Progenitor cell of endocrine pancreas (in vitro differentiated cells): ENCODE measurements at regions not wholly inside any gene's neighbourhood (a gene's known extent, or its start where the extent isn't known, plus 50 kb on each side); places are given as distances from the start of the nearest gene placed in this dataset.
"Not testable (repeated sequence)": the region's sequence is repeated elsewhere in the genome, so short reads cannot be mapped to it uniquely, and the experiment has no call there.

Source experiments
- DNase-seq: peaks from one replicate; pipeline ENCODE4 v3.0.0; 2021; ENCODE audit warnings: low spot score; ENCODE audit not compliant: unreplicated experiment
- H3K27ac Mint-ChIP-seq: 2 replicates; pipeline ENCODE4 v1.8.0; 2021; ENCODE audit warnings: mild to moderate bottlenecking, moderate library complexity, mixed read lengths
- H3K27me3 Mint-ChIP-seq: 2 replicates; pipeline ENCODE4 v1.8.0; 2021; ENCODE audit warnings: mixed read lengths
- H3K36me3 Mint-ChIP-seq: 2 replicates; pipeline ENCODE4 v1.8.0; 2022; ENCODE audit warnings: mixed read lengths; ENCODE audit not compliant: insufficient read depth
- H3K4me1 Mint-ChIP-seq: 2 replicates; pipeline ENCODE4 v1.8.0; 2021; ENCODE audit warnings: low read depth, mixed read lengths
- H3K4me3 Mint-ChIP-seq: 2 replicates; pipeline ENCODE4 v1.8.0; 2021; ENCODE audit warnings: low read depth, mild to moderate bottlenecking, moderate library complexity, mixed read lengths
- H3K9me3 Mint-ChIP-seq: 2 replicates; pipeline ENCODE4 v1.8.0; 2021; ENCODE audit warnings: low read depth, mixed read lengths
- CTCF ChIP-seq: fragments of 200-600 bp; sonication (generic); IDR thresholded peaks from one replicate; pipeline ENCODE4 v1.5.0; 2021; ENCODE audit warnings: antibody characterized with exemption, mild to moderate bottlenecking; ENCODE audit not compliant: unreplicated experiment

GRCh38 chr1:185468626-185469025 is 151.6 kb upstream of the IVNS1ABP start:
- Mint-ChIP-seq H3K9me3 (no peaks in the 10 kb centered on the region), H3K4me3 (no peak overlapping the region), H3K27me3 (no peaks in the 10 kb centered on the region), H3K4me1 (peaks cover 6% of the 10 kb centered on the region), H3K36me3 (no peaks in the 10 kb centered on the region), H3K27ac (no peak overlapping the region)
- no peak for TF ChIP-seq CTCF
- DNase-seq: no peak

- H3K36me3 Mint-ChIP-seq: no peaks in the 10 kb centered on the region
- DNase-seq: no peak
- no peak for TF ChIP-seq CTCF
- H3K27ac Mint-ChIP-seq: no peak overlapping the region
- no peak overlapping the region for H3K4me3 Mint-ChIP-seq
- no peaks in the 10 kb centered on the region for H3K9me3 Mint-ChIP-seq
- no peaks in the 10 kb centered on the region for H3K27me3 Mint-ChIP-seq
- H3K4me1 Mint-ChIP-seq: peaks cover 15% of the 10 kb centered on the region
These were observed 150.1 kb upstream of the IVNS1ABP start for GRCh38 chr1:185467122-185467521.

- Mint-ChIP-seq H3K36me3 (no peaks in the 10 kb centered on the region), H3K4me1 (peaks cover 15% of the 10 kb centered on the region), H3K4me3 (no peak overlapping the region), H3K9me3 (peaks cover 6% of the 10 kb centered on the region), H3K27me3 (no peaks in the 10 kb centered on the region), H3K27ac (no peak overlapping the region)
- no peak for DNase-seq
- TF ChIP-seq CTCF: no peak
These were observed 147.7 kb upstream of the IVNS1ABP start for GRCh38 chr1:185464777-185465176.

GRCh38 chr1:185463433-185463832 is 146.4 kb upstream of the IVNS1ABP start:
- no peak overlapping the region for H3K27ac Mint-ChIP-seq

GRCh38 chr1:185463011-185463410 is 146.0 kb upstream of the IVNS1ABP start:
- Mint-ChIP-seq H3K9me3 (peaks cover 6% of the 10 kb centered on the region), H3K27ac (no peak overlapping the region), H3K4me1 (peaks cover 15% of the 10 kb centered on the region), H3K27me3 (no peaks in the 10 kb centered on the region), H3K4me3 (no peak overlapping the region), H3K36me3 (no peaks in the 10 kb centered on the region)
- TF ChIP-seq CTCF: no peak
- DNase-seq: no peak

More at GRCh38 chr1:185463433-185463832, 146.4 kb upstream of the IVNS1ABP start:
- Mint-ChIP-seq H3K4me3 (no peak overlapping the region), H3K36me3 (no peaks in the 10 kb centered on the region), H3K27me3 (no peaks in the 10 kb centered on the region), H3K4me1 (peaks cover 15% of the 10 kb centered on the region), H3K9me3 (peaks cover 6% of the 10 kb centered on the region)
- no peak for TF ChIP-seq CTCF
- no peak for DNase-seq

GRCh38 chr1:185460723-185461122 is 143.7 kb upstream of the IVNS1ABP start:
- Mint-ChIP-seq H3K9me3 (peaks cover 12% of the 10 kb centered on the region), H3K4me1 (peaks cover 15% of the 10 kb centered on the region)
- not testable (repeated sequence) for DNase-seq, H3K27me3 Mint-ChIP-seq, H3K27ac Mint-ChIP-seq, H3K4me3 Mint-ChIP-seq, H3K36me3 Mint-ChIP-seq
